Endothelial cell of umbilical vein (primary cell): ENCODE measurements at regions not wholly inside any gene's neighbourhood (a gene's known extent, or its start where the extent isn't known, plus 50 kb on each side); places are given as distances from the start of the nearest gene placed in this dataset.

Source experiments
- BruUV-seq: library from RNA; stranded (reverse); fragments of 400-500 nt; replicated peaks from 2 replicates; lab custom pipeline; 2021; lab: Mats Ljungman, UMichigan
- CTCF ChIA-PET: fragments of 300-600, 350-600 bp; sonication (Branson Sonifier 250); formaldehyde crosslinking; loops from one replicate; lab custom pipeline; 2021; ENCODE audit warnings: antibody characterized with exemption, inconsistent platforms; lab: Charles Lee
- POLR2A ChIA-PET: fragments of 300-600, 350-600 bp; sonication (Branson Sonifier 250); formaldehyde crosslinking; loops from one replicate; lab custom pipeline; 2021; ENCODE audit warnings: antibody characterized with exemption, inconsistent platforms; lab: Charles Lee
- DNase-seq: peaks from one replicate; pipeline ENCODE4 v3.0.0-alpha.2; 2011; ENCODE audit warnings: low read depth, low spot score
- FAIRE-seq: peaks from 2 replicates; lab custom pipeline; 2011; peaks lifted over from hg19 to GRCh38; lab: Jason Lieb, UNC
- H2AFZ ChIP-seq: 2 replicates; pipeline ENCODE4 v1.6.0; 2012; ENCODE audit warnings: low read depth, low read length, control low read depth, inconsistent platforms
- H3K27ac ChIP-seq: 2 replicates; pipeline ENCODE4 v1.5.1; 2011; ENCODE audit warnings: low read depth, mild to moderate bottlenecking, control low read depth, low read length, moderate library complexity; ENCODE audit not compliant: insufficient read depth
- H3K27me3 ChIP-seq, 2 experiments: 2 replicates each; pipeline versions ENCODE4 v1.6.0 to v1.6.1; 2011; ENCODE audit warnings: low read length in 2 of 2, mixed read lengths in 1 of 2; ENCODE audit not compliant: control insufficient read depth in 2 of 2, insufficient read depth in 2 of 2
- H3K36me3 ChIP-seq, 2 experiments: 2 replicates in 1 of 2; 3 replicates in 1 of 2; pipeline ENCODE4 v1.5.1; 2011; ENCODE audit warnings: low read length in 2 of 2, mild to moderate bottlenecking in 1 of 2, moderate library complexity in 1 of 2; ENCODE audit not compliant: control insufficient read depth in 2 of 2, insufficient read depth in 2 of 2; ENCODE audit errors: extremely low read depth in 1 of 2
- H3K4me1 ChIP-seq: 3 replicates; pipeline ENCODE4 v1.5.1; 2011; ENCODE audit warnings: mild to moderate bottlenecking, low read length; ENCODE audit not compliant: control insufficient read depth, insufficient read depth; ENCODE audit errors: extremely low read depth
- H3K4me2 ChIP-seq: 2 replicates; pipeline ENCODE4 v1.6.1; 2011; ENCODE audit warnings: low read length, control low read depth, mixed read lengths; ENCODE audit not compliant: insufficient read depth
- H3K4me3 ChIP-seq, 3 experiments: fragments of 200-600 bp in 1 of 3; sonication (generic), shearing (Covaris generic) in 1 of 3; replicated peaks in 1 of 3; 2 replicates each; pipeline ENCODE4 v1.5.1; 2011 to 2016; ENCODE audit warnings: control low read depth in 3 of 3, low read length in 3 of 3, mild to moderate bottlenecking in 2 of 3, inconsistent platforms in 1 of 3, low read depth in 1 of 3, moderate library complexity in 1 of 3; ENCODE audit not compliant: insufficient read depth in 1 of 3
- H3K79me2 ChIP-seq: 2 replicates; pipeline ENCODE4 v1.6.0; 2012; ENCODE audit warnings: low read length, inconsistent platforms; ENCODE audit not compliant: control insufficient read depth, insufficient read depth
- H3K9ac ChIP-seq: replicated peaks from 2 replicates; pipeline ENCODE3; 2011; ENCODE audit warnings: low read length, control low read depth; ENCODE audit not compliant: insufficient read depth; ENCODE audit errors: extremely low read depth
- H3K9me1 ChIP-seq: replicated peaks from 3 replicates; pipeline ENCODE4 v1.6.0; 2011; ENCODE audit warnings: mild to moderate bottlenecking, low read length; ENCODE audit not compliant: control insufficient read depth, insufficient read depth; ENCODE audit errors: extremely low read depth
- H3K9me3 ChIP-seq: replicated peaks from 2 replicates; pipeline ENCODE4 v1.5.1; 2012; ENCODE audit warnings: low read length, inconsistent platforms; ENCODE audit not compliant: control insufficient read depth, insufficient read depth
- H4K20me1 ChIP-seq: replicated peaks from 2 replicates; pipeline ENCODE3; 2011; ENCODE audit warnings: mild to moderate bottlenecking, low read length; ENCODE audit not compliant: control insufficient read depth, insufficient read depth; ENCODE audit errors: extremely low read depth
- CTCF ChIP-seq, 2 donors: IDR thresholded peaks; 1 replicate in 1 of 2; 2 replicates in 1 of 2; pipeline ENCODE4 v1.5.1; 2011; ENCODE audit warnings: low read length in 2 of 2, mild to moderate bottlenecking in 2 of 2, moderate library complexity in 2 of 2, control low read depth in 1 of 2, inconsistent platforms in 1 of 2, low read depth in 1 of 2; ENCODE audit not compliant: insufficient read depth in 1 of 2; ENCODE audit errors: extremely low read depth in 1 of 2
- EZH2 ChIP-seq: IDR thresholded peaks from 2 replicates; pipeline ENCODE4 v1.6.1; 2012; ENCODE audit warnings: borderline replicate concordance, low read depth, mild to moderate bottlenecking, moderate library complexity, low read length, inconsistent platforms; ENCODE audit not compliant: severe bottlenecking
- FOS ChIP-seq: IDR thresholded peaks from 2 replicates; pipeline ENCODE4 v1.6.1; 2011; ENCODE audit warnings: mild to moderate bottlenecking, low read length, moderate library complexity, borderline replicate concordance; ENCODE audit not compliant: insufficient read depth
- GATA2 ChIP-seq: IDR thresholded peaks from 2 replicates; pipeline ENCODE4 v1.7.0; 2011; ENCODE audit warnings: low read depth, mild to moderate bottlenecking, moderate library complexity, mixed read lengths, low read length; ENCODE audit not compliant: insufficient read length, insufficient read depth
- JUN ChIP-seq: IDR thresholded peaks from 2 replicates; pipeline ENCODE4 v1.6.1; 2011; ENCODE audit warnings: borderline replicate concordance, low read depth; ENCODE audit not compliant: insufficient read length, insufficient read depth
- MAX ChIP-seq: IDR thresholded peaks from 2 replicates; pipeline ENCODE4 v1.6.1; 2011; ENCODE audit not compliant: insufficient read depth, insufficient read length
- MYC ChIP-seq: IDR thresholded peaks from one replicate; pipeline ENCODE4 v1.6.1; 2011; ENCODE audit warnings: mild to moderate bottlenecking, low read depth, low read length
- POLR2A ChIP-seq: IDR thresholded peaks from 2 replicates; pipeline ENCODE4 v1.6.1; 2012; ENCODE audit warnings: low read depth, mild to moderate bottlenecking, control low read depth, low read length
- POLR2AphosphoS5 ChIP-seq: IDR thresholded peaks from 2 replicates; pipeline ENCODE4 v1.6.1; 2012; ENCODE audit warnings: low read depth, mild to moderate bottlenecking, control low read depth, low read length, moderate library complexity; ENCODE audit not compliant: insufficient read depth
- dilution Hi-C: fragments of 300-500 bp; cut with MboI; formaldehyde crosslinking; loops from one replicate; pipeline ENCODE4 v1.15.0; 2019; ENCODE audit warnings: low sequenced_read_pairs; ENCODE audit not compliant: extremely low pct_ligation_motif_present
- intact Hi-C: fragments of 100-400 bp; cut with micrococcal nuclease; formaldehyde crosslinking; loops from one replicate; pipeline ENCODE4 v1.10.0; 2022

- no peaks in the 10 kb centered on the region for H3K79me2 ChIP-seq
- no peak overlapping the region for H2AFZ ChIP-seq
- H3K4me3 ChIP-seq = no peak overlapping the region
- intact Hi-C loops (no loop called here), dilution Hi-C loops (no loop called here)
- no peak overlapping the region for H3K9ac ChIP-seq
- DNase-seq = no peak
- H4K20me1 ChIP-seq = no peaks in the 10 kb centered on the region
- POLR2A ChIA-PET = no interaction called here
- H3K9me3 ChIP-seq = no peaks in the 10 kb centered on the region
- no peaks in the 10 kb centered on the region for H3K4me1 ChIP-seq
- H3K27me3 ChIP-seq = no peaks in the 10 kb centered on the region
- no peak overlapping the region for H3K27ac ChIP-seq
- CTCF ChIA-PET = no interaction called here
- FAIRE-seq = no peak
- BruUV-seq = no TSS peak
- TF ChIP-seq FOS (no peak), GATA2 (no peak), CTCF (IDR thresholded peaks at IDR 0.05; ENCODE audit: extremely low read depth in 1 of 2, insufficient read depth in 1 of 2, low read depth in 1 of 2, low read length in 2 of 2) (no peak), MAX (no peak), EZH2 (no peak), POLR2A (no peak), MYC (no peak), POLR2AphosphoS5 (no peak), JUN (no peak)
- H3K9me1 ChIP-seq = no peaks in the 10 kb centered on the region
- H3K4me2 ChIP-seq = no peak overlapping the region
- H3K36me3 ChIP-seq = no peaks in the 10 kb centered on the region
These were observed 105.0 kb upstream of the MAMLD1 start for GRCh38 chrX:150258176-150258425.
